Keratinocyte (primary cell): ENCODE measurements at regions not wholly inside any gene's neighbourhood (a gene's known extent, or its start where the extent isn't known, plus 50 kb on each side); places are given as distances from the start of the nearest gene placed in this dataset.

Experiments
- CTCF ChIP-seq, 3 experiments: IDR thresholded peaks in 1 of 3; conservative IDR thresholded peaks in 1 of 3; optimal IDR thresholded peaks in 1 of 3; 2 replicates in 2 of 3; 3 replicates in 1 of 3; pipeline versions ENCODE3 to v1.5.1; 2011; ENCODE audit warnings: low read length in 3 of 3, mild to moderate bottlenecking in 3 of 3, moderate library complexity in 2 of 3, control low read depth in 1 of 3, inconsistent platforms in 1 of 3; ENCODE audit not compliant: insufficient read depth in 2 of 3; ENCODE audit errors: extremely low read depth in 1 of 3
- EZH2 ChIP-seq: IDR thresholded peaks from one replicate; pipeline ENCODE4 v1.6.1; 2012; ENCODE audit warnings: inconsistent platforms, mild to moderate bottlenecking, low read length, moderate library complexity

DNA sequence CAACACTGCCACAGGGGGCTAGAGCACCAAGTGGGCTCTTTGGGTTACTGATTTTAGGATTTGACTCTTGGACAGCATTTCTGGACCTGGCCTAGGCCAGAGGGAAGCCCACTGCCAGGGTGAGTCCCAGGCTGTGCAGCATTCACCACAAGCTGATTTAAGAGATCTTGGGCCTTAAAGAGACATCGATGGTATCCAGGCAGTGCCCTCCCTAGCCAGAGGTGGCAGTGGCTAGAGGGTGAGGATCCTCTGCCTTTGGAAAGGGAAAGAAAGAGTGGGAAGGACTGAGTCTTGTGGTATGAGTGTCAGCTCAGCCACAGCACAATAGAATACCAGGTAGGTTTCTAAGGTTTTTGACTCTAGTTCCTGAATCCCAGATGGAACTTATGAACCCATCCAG is 613.9 kb downstream of the FAT4 start:
- no peak for TF ChIP-seq CTCF (optimal IDR thresholded peaks at IDR 0.05 in 1 of 3, IDR thresholded peaks at IDR 0.05 in 1 of 3, conservative IDR thresholded peaks at IDR 0.05 in 1 of 3; ENCODE audit: extremely low read depth in 1 of 3, insufficient read depth in 2 of 3, low read length in 3 of 3)
- TF ChIP-seq EZH2 = no peak
